ENCODE measurements at regions not wholly inside any gene's neighbourhood (a gene's known extent, or its start where the extent isn't known, plus 50 kb on each side); places are given as distances from the start of the nearest gene placed in this dataset.
A peak's percentile ranks its signal among the peaks of the same experiment; 100 is the strongest.

GRCh38 chr12:107983756-107984472 is 145.2 kb upstream of the WSCD2 start:
- DNase-seq, result no peak

- no peak for DNase-seq
These were observed 144.1 kb upstream of the WSCD2 start for GRCh38 chr12:107984973-107985372.

- no peak for DNase-seq
These were observed 142.9 kb upstream of the WSCD2 start for GRCh38 chr12:107986183-107986582.

GRCh38 chr12:107990325-107990724 is 138.8 kb upstream of the WSCD2 start:
- DNase-seq, result peak; percentile 11

GRCh38 chr12:107992029-107992428 is 137.1 kb upstream of the WSCD2 start:
- no peak for DNase-seq

GRCh38 chr12:107992870-107993451 is 136.1 kb upstream of the WSCD2 start:
- DNase-seq, result no peak

GRCh38 chr12:107998863-107999262 is 130.2 kb upstream of the WSCD2 start:
- DNase-seq, result no peak

- no peak for DNase-seq
These were observed 129.0 kb upstream of the WSCD2 start for GRCh38 chr12:108000111-108000510.

- no peak for DNase-seq
These were observed 124.8 kb upstream of the WSCD2 start for GRCh38 chr12:108004319-108004718.

- DNase-seq, result no peak
These were observed 120.8 kb upstream of the WSCD2 start for GRCh38 chr12:108008163-108008905.

GRCh38 chr12:108009442-108010070 is 119.5 kb upstream of the WSCD2 start:
- DNase-seq, result no peak

- no peak for DNase-seq
These were observed 113.0 kb upstream of the WSCD2 start for GRCh38 chr12:108016022-108016564.

- no peak for DNase-seq
These were observed 111.5 kb upstream of the WSCD2 start for GRCh38 chr12:108017472-108018057.

- no peak for DNase-seq
These were observed 109.2 kb upstream of the WSCD2 start for GRCh38 chr12:108019862-108020261.

- DNase-seq, result no peak
These were observed 107.9 kb upstream of the WSCD2 start for GRCh38 chr12:108021141-108021540.

- no peak for DNase-seq
These were observed 107.1 kb upstream of the WSCD2 start for GRCh38 chr12:108021949-108022522.

GRCh38 chr12:108029051-108029835 is 99.8 kb upstream of the WSCD2 start:
- DNase-seq, result no peak

- no peak for DNase-seq
These were observed 96.0 kb upstream of the WSCD2 start for GRCh38 chr12:108033090-108033489.

- DNase-seq, result no peak
These were observed 93.7 kb upstream of the WSCD2 start for GRCh38 chr12:108035372-108035771.

- no peak for DNase-seq
These were observed 91.1 kb upstream of the WSCD2 start for GRCh38 chr12:108037960-108038359.

- no peak for DNase-seq
These were observed 89.3 kb upstream of the WSCD2 start for GRCh38 chr12:108039794-108040193.

- no peak for DNase-seq
These were observed 88.1 kb upstream of the WSCD2 start for GRCh38 chr12:108040947-108041346.
